ENCODE measurements at regions not wholly inside any gene's neighbourhood (a gene's known extent, or its start where the extent isn't known, plus 50 kb on each side); places are given as distances from the start of the nearest gene placed in this dataset.

GRCh38 chr13:86425170-86425815 is 626.1 kb upstream of the SLITRK6 start:
- TF ChIP-seq REST (IDR thresholded peaks at IDR 0.05) (no peak), BHLHE40 (IDR thresholded peaks at IDR 0.05; ENCODE audit: low read depth, low read length) (no peak), SMC3 (IDR thresholded peaks at IDR 0.05) (no peak), POLR2A (IDR thresholded peaks at IDR 0.05; ENCODE audit: low read length) (no peak), BCL3 (IDR thresholded peaks at IDR 0.05) (no peak), POLR2AphosphoS2 (conservative IDR thresholded peaks at IDR 0.05; ENCODE audit: low read length) (no peak), ELK1 (IDR thresholded peaks at IDR 0.05; ENCODE audit: low read depth, low read length) (no peak), KDM1A (IDR thresholded peaks at IDR 0.05; ENCODE audit: low read depth) (no peak), HOXB13 (CRISPR knock-in tag; IDR thresholded peaks at IDR 0.05; ENCODE audit: low read depth) (no peak), PHF8 (IDR thresholded peaks at IDR 0.05; ENCODE audit: borderline replicate concordance, low read depth) (no peak), CTCF (IDR thresholded peaks at IDR 0.05) (no peak), MAZ (IDR thresholded peaks at IDR 0.05; ENCODE audit: borderline replicate concordance, low read depth, low read length) (no peak), NFE2L2 (conservative IDR thresholded peaks at IDR 0.05; ENCODE audit: low read length) (no peak)
